ENCODE measurements at regions not wholly inside any gene's neighbourhood (a gene's known extent, or its start where the extent isn't known, plus 50 kb on each side); places are given as distances from the start of the nearest gene placed in this dataset.
"Not testable (repeated sequence)": the region's sequence is repeated elsewhere in the genome, so short reads cannot be mapped to it uniquely, and the experiment has no call there.

GRCh38 chr5:89723907-89724306 is 685.6 kb downstream of the CETN3 start:
- no peak for DNase-seq

- peak; percentile 20 for DNase-seq
Observed at GRCh38 chr5:89722538-89722937, 687.0 kb downstream of the CETN3 start.

GRCh38 chr5:89721931-89722330 is 687.6 kb downstream of the CETN3 start:
- DNase-seq: peak; percentile 29

GRCh38 chr5:89721353-89721752 is 688.2 kb downstream of the CETN3 start:
- DNase-seq: peak; percentile 46

- DNase-seq: no peak
Observed at GRCh38 chr5:89712134-89712700, 697.3 kb downstream of the CETN3 start.

GRCh38 chr5:89711526-89711925 is 698.0 kb downstream of the CETN3 start:
- DNase-seq: no peak

- DNase-seq: no peak
Observed at GRCh38 chr5:89710006-89710405, 699.5 kb downstream of the CETN3 start.

GRCh38 chr5:89707891-89708290 is 701.7 kb downstream of the CETN3 start:
- DNase-seq: no peak

GRCh38 chr5:89706731-89707130 is 702.8 kb downstream of the CETN3 start:
- DNase-seq: no peak

GRCh38 chr5:89703817-89704216 is 705.7 kb downstream of the CETN3 start:
- no peak for DNase-seq

GRCh38 chr5:89698028-89698427 is 711.5 kb downstream of the CETN3 start:
- DNase-seq: no peak

GRCh38 chr5:89697581-89697980 is 712.0 kb downstream of the CETN3 start:
- no peak for DNase-seq

GRCh38 chr5:89695371-89695770 is 714.2 kb downstream of the CETN3 start:
- no peak for DNase-seq

GRCh38 chr5:89694026-89694550 is 715.5 kb downstream of the CETN3 start:
- DNase-seq: no peak

- no peak for DNase-seq
Observed at GRCh38 chr5:89690331-89690730, 719.2 kb downstream of the CETN3 start.

GRCh38 chr5:89686081-89686765 is 723.3 kb downstream of the CETN3 start:
- DNase-seq: no peak

GRCh38 chr5:89676634-89677033 is 732.9 kb downstream of the CETN3 start:
- DNase-seq: no peak

GRCh38 chr5:89673019-89673418 is 736.5 kb downstream of the CETN3 start:
- no peak for DNase-seq

GRCh38 chr5:89668821-89669220 is 740.7 kb downstream of the CETN3 start:
- no peak for DNase-seq

GRCh38 chr5:89662499-89662898 is 747.1 kb downstream of the CETN3 start:
- DNase-seq: no peak

GRCh38 chr5:89638871-89639270 is 755.9 kb upstream of the MEF2C start:
- no peak for DNase-seq

GRCh38 chr5:89634176-89634575 is 751.2 kb upstream of the MEF2C start:
- not testable (repeated sequence) for DNase-seq

GRCh38 chr5:89630064-89630463 is 747.1 kb upstream of the MEF2C start:
- not testable (repeated sequence) for DNase-seq

GRCh38 chr5:89628876-89629635 is 746.1 kb upstream of the MEF2C start:
- DNase-seq: no peak
